ENCODE measurements at regions not wholly inside any gene's neighbourhood (a gene's known extent, or its start where the extent isn't known, plus 50 kb on each side); places are given as distances from the start of the nearest gene placed in this dataset.
A peak's percentile ranks its signal among the peaks of the same experiment; 100 is the strongest.

GRCh38 chr3:53997476-53997875 is 105.8 kb upstream of the SELENOK start:
- no peak for DNase-seq (ENCODE audit: low read depth, low spot score)
- H3K36me3 ChIP-seq (ENCODE audit: control insufficient read depth, insufficient read depth, low read length), result no peaks in the 10 kb centered on the region
- H3K4me3 ChIP-seq (ENCODE audit: low read length), result no peak overlapping the region
- H3K4me1 ChIP-seq (ENCODE audit: control insufficient read depth, insufficient read depth, low read length), result 0 out of 2 replicates have a peak, but pooled peaks cover 1% of the 10 kb centered on the region
- H3K9me3 ChIP-seq (ENCODE audit: control insufficient read depth, insufficient read depth, low read length), result no peaks in the 10 kb centered on the region
- no peak overlapping the region for H3K27ac ChIP-seq (ENCODE audit: low read length)
- WGBS (ENCODE audit: insufficient coverage, insufficient read length), result 100% methylated on average over 1 of the region's 4 CpGs
- no peaks in the 10 kb centered on the region for H3K27me3 ChIP-seq (ENCODE audit: control insufficient read depth, insufficient read depth, low read length)

- WGBS (ENCODE audit: insufficient coverage, insufficient read length), result no CpG with 5 or more reads among the region's 7 CpGs
- no peaks in the 10 kb centered on the region for H3K36me3 ChIP-seq (ENCODE audit: control insufficient read depth, insufficient read depth, low read length)
- no peak overlapping the region for H3K4me3 ChIP-seq (ENCODE audit: low read length)
- no peaks in the 10 kb centered on the region for H3K27me3 ChIP-seq (ENCODE audit: control insufficient read depth, insufficient read depth, low read length)
- DNase-seq (ENCODE audit: low read depth, low spot score), result no peak
- H3K27ac ChIP-seq (ENCODE audit: low read length), result no peak overlapping the region
- no peaks in the 10 kb centered on the region for H3K9me3 ChIP-seq (ENCODE audit: control insufficient read depth, insufficient read depth, low read length)
- H3K4me1 ChIP-seq (ENCODE audit: control insufficient read depth, insufficient read depth, low read length), result 0 out of 2 replicates have a peak, but pooled peaks cover 1% of the 10 kb centered on the region
These were observed 104.6 kb upstream of the SELENOK start for GRCh38 chr3:53996141-53996874.

GRCh38 chr3:53994986-53995603 is 103.4 kb upstream of the SELENOK start:
- 0 out of 2 replicates have a peak, but pooled peaks cover 1% of the 10 kb centered on the region for H3K4me1 ChIP-seq (ENCODE audit: control insufficient read depth, insufficient read depth, low read length)
- H3K27ac ChIP-seq (ENCODE audit: low read length), result no peak overlapping the region
- H3K27me3 ChIP-seq (ENCODE audit: control insufficient read depth, insufficient read depth, low read length), result no peaks in the 10 kb centered on the region
- H3K9me3 ChIP-seq (ENCODE audit: control insufficient read depth, insufficient read depth, low read length), result no peaks in the 10 kb centered on the region
- no peak overlapping the region for H3K4me3 ChIP-seq (ENCODE audit: low read length)
- WGBS (ENCODE audit: insufficient coverage, insufficient read length), result no CpG with 5 or more reads among the region's 9 CpGs
- H3K36me3 ChIP-seq (ENCODE audit: control insufficient read depth, insufficient read depth, low read length), result no peaks in the 10 kb centered on the region
- no peak for DNase-seq (ENCODE audit: low read depth, low spot score)

- H3K4me1 ChIP-seq (ENCODE audit: control insufficient read depth, insufficient read depth, low read length), result 0 out of 2 replicates have a peak, but pooled peaks cover 1% of the 10 kb centered on the region
- WGBS (ENCODE audit: insufficient coverage, insufficient read length), result no CpG with 5 or more reads among the region's 2 CpGs
- no peaks in the 10 kb centered on the region for H3K27me3 ChIP-seq (ENCODE audit: control insufficient read depth, insufficient read depth, low read length)
- no peak overlapping the region for H3K4me3 ChIP-seq (ENCODE audit: low read length)
- no peaks in the 10 kb centered on the region for H3K9me3 ChIP-seq (ENCODE audit: control insufficient read depth, insufficient read depth, low read length)
- no peak for DNase-seq (ENCODE audit: low read depth, low spot score)
- no peak overlapping the region for H3K27ac ChIP-seq (ENCODE audit: low read length)
- H3K36me3 ChIP-seq (ENCODE audit: control insufficient read depth, insufficient read depth, low read length), result no peaks in the 10 kb centered on the region
These were observed 99.6 kb upstream of the SELENOK start for GRCh38 chr3:53991240-53991639.

GRCh38 chr3:53989946-53990345 is 98.3 kb upstream of the SELENOK start:
- DNase-seq (ENCODE audit: low read depth, low spot score), result no peak
- Histone ChIP-seq H3K9me3 (ENCODE audit: control insufficient read depth, insufficient read depth, low read length) (no peaks in the 10 kb centered on the region), H3K36me3 (ENCODE audit: control insufficient read depth, insufficient read depth, low read length) (no peaks in the 10 kb centered on the region), H3K27ac (ENCODE audit: low read length) (no peak overlapping the region), H3K4me3 (ENCODE audit: low read length) (no peak overlapping the region), H3K4me1 (ENCODE audit: control insufficient read depth, insufficient read depth, low read length) (no peaks in the 10 kb centered on the region), H3K27me3 (ENCODE audit: control insufficient read depth, insufficient read depth, low read length) (no peaks in the 10 kb centered on the region)
- WGBS (ENCODE audit: insufficient coverage, insufficient read length), result no CpG with 5 or more reads among the region's 7 CpGs

- no CpG with 5 or more reads among the region's 4 CpGs for WGBS (ENCODE audit: insufficient coverage, insufficient read length)
- no peaks in the 10 kb centered on the region for H3K36me3 ChIP-seq (ENCODE audit: control insufficient read depth, insufficient read depth, low read length)
- H3K27ac ChIP-seq (ENCODE audit: low read length), result no peak overlapping the region
- H3K4me1 ChIP-seq (ENCODE audit: control insufficient read depth, insufficient read depth, low read length), result no peaks in the 10 kb centered on the region
- no peak for DNase-seq (ENCODE audit: low read depth, low spot score)
- no peak overlapping the region for H3K4me3 ChIP-seq (ENCODE audit: low read length)
- H3K9me3 ChIP-seq (ENCODE audit: control insufficient read depth, insufficient read depth, low read length), result no peaks in the 10 kb centered on the region
- no peaks in the 10 kb centered on the region for H3K27me3 ChIP-seq (ENCODE audit: control insufficient read depth, insufficient read depth, low read length)
These were observed 97.8 kb upstream of the SELENOK start for GRCh38 chr3:53989451-53989850.

GRCh38 chr3:53978386-53978785 is 86.7 kb upstream of the SELENOK start:
- Histone ChIP-seq H3K27ac (ENCODE audit: low read length) (no peak overlapping the region), H3K4me1 (ENCODE audit: control insufficient read depth, insufficient read depth, low read length) (no peaks in the 10 kb centered on the region), H3K4me3 (ENCODE audit: low read length) (no peak overlapping the region), H3K9me3 (ENCODE audit: control insufficient read depth, insufficient read depth, low read length) (no peaks in the 10 kb centered on the region), H3K27me3 (ENCODE audit: control insufficient read depth, insufficient read depth, low read length) (no peaks in the 10 kb centered on the region), H3K36me3 (ENCODE audit: control insufficient read depth, insufficient read depth, low read length) (no peaks in the 10 kb centered on the region)
- WGBS (ENCODE audit: insufficient coverage, insufficient read length), result no CpG with 5 or more reads among the region's 3 CpGs
- no peak for DNase-seq (ENCODE audit: low read depth, low spot score)

GRCh38 chr3:53975382-53975781 is 83.7 kb upstream of the SELENOK start:
- H3K27me3 ChIP-seq (ENCODE audit: control insufficient read depth, insufficient read depth, low read length), result no peaks in the 10 kb centered on the region
- no peak overlapping the region for H3K4me3 ChIP-seq (ENCODE audit: low read length)
- no peaks in the 10 kb centered on the region for H3K4me1 ChIP-seq (ENCODE audit: control insufficient read depth, insufficient read depth, low read length)
- WGBS (ENCODE audit: insufficient coverage, insufficient read length), result no CpG with 5 or more reads among the region's 2 CpGs
- H3K9me3 ChIP-seq (ENCODE audit: control insufficient read depth, insufficient read depth, low read length), result no peaks in the 10 kb centered on the region
- no peak for DNase-seq (ENCODE audit: low read depth, low spot score)
- no peaks in the 10 kb centered on the region for H3K36me3 ChIP-seq (ENCODE audit: control insufficient read depth, insufficient read depth, low read length)
- H3K27ac ChIP-seq (ENCODE audit: low read length), result no peak overlapping the region

- Histone ChIP-seq H3K9me3 (ENCODE audit: control insufficient read depth, insufficient read depth, low read length) (no peaks in the 10 kb centered on the region), H3K4me3 (ENCODE audit: low read length) (no peak overlapping the region), H3K27ac (ENCODE audit: low read length) (no peak overlapping the region), H3K4me1 (ENCODE audit: control insufficient read depth, insufficient read depth, low read length) (no peaks in the 10 kb centered on the region), H3K27me3 (ENCODE audit: control insufficient read depth, insufficient read depth, low read length) (no peaks in the 10 kb centered on the region), H3K36me3 (ENCODE audit: control insufficient read depth, insufficient read depth, low read length) (no peaks in the 10 kb centered on the region)
- WGBS (ENCODE audit: insufficient coverage, insufficient read length), result no CpG with 5 or more reads among the region's 2 CpGs
- no peak for DNase-seq (ENCODE audit: low read depth, low spot score)
These were observed 82.7 kb upstream of the SELENOK start for GRCh38 chr3:53974324-53974723.

GRCh38 chr3:53973905-53974304 is 82.2 kb upstream of the SELENOK start:
- Histone ChIP-seq H3K4me3 (ENCODE audit: low read length) (no peak overlapping the region), H3K27me3 (ENCODE audit: control insufficient read depth, insufficient read depth, low read length) (no peaks in the 10 kb centered on the region), H3K9me3 (ENCODE audit: control insufficient read depth, insufficient read depth, low read length) (no peaks in the 10 kb centered on the region), H3K36me3 (ENCODE audit: control insufficient read depth, insufficient read depth, low read length) (no peaks in the 10 kb centered on the region), H3K27ac (ENCODE audit: low read length) (no peak overlapping the region), H3K4me1 (ENCODE audit: control insufficient read depth, insufficient read depth, low read length) (no peaks in the 10 kb centered on the region)
- DNase-seq (ENCODE audit: low read depth, low spot score), result no peak
- no CpG with 5 or more reads among the region's 4 CpGs for WGBS (ENCODE audit: insufficient coverage, insufficient read length)

- peak; percentile 13 for DNase-seq (ENCODE audit: low read depth, low spot score)
- Histone ChIP-seq H3K4me1 (ENCODE audit: control insufficient read depth, insufficient read depth, low read length) (no peaks in the 10 kb centered on the region), H3K9me3 (ENCODE audit: control insufficient read depth, insufficient read depth, low read length) (no peaks in the 10 kb centered on the region), H3K27ac (ENCODE audit: low read length) (no peak overlapping the region), H3K4me3 (ENCODE audit: low read length) (no peak overlapping the region), H3K36me3 (ENCODE audit: control insufficient read depth, insufficient read depth, low read length) (no peaks in the 10 kb centered on the region), H3K27me3 (ENCODE audit: control insufficient read depth, insufficient read depth, low read length) (no peaks in the 10 kb centered on the region)
- no CpG with 5 or more reads among the region's 3 CpGs for whole genome bisulfite sequencing (ENCODE audit: insufficient coverage, insufficient read length)
These were observed 79.0 kb upstream of the SELENOK start for GRCh38 chr3:53970661-53971060.

Data from iPS DF 6.9 (cell line).